Breast epithelium (tissue), 3 donors: ENCODE measurements at regions not wholly inside any gene's neighbourhood (a gene's known extent, or its start where the extent isn't known, plus 50 kb on each side); places are given as distances from the start of the nearest gene placed in this dataset.

Experiments used
- CTCF ChIP-seq, 3 donors: fragments of 450-650 bp; IDR thresholded peaks; one replicate each; pipeline ENCODE4 v1.5.1; 2016 to 2017; ENCODE audit warnings: antibody characterized with exemption in 3 of 3, mild to moderate bottlenecking in 3 of 3, moderate library complexity in 3 of 3
- POLR2A ChIP-seq: fragments of 450-650 bp; IDR thresholded peaks from one replicate; pipeline ENCODE4 v1.6.1; 2016; ENCODE audit warnings: antibody characterized with exemption, mild to moderate bottlenecking, moderate library complexity

DNA sequence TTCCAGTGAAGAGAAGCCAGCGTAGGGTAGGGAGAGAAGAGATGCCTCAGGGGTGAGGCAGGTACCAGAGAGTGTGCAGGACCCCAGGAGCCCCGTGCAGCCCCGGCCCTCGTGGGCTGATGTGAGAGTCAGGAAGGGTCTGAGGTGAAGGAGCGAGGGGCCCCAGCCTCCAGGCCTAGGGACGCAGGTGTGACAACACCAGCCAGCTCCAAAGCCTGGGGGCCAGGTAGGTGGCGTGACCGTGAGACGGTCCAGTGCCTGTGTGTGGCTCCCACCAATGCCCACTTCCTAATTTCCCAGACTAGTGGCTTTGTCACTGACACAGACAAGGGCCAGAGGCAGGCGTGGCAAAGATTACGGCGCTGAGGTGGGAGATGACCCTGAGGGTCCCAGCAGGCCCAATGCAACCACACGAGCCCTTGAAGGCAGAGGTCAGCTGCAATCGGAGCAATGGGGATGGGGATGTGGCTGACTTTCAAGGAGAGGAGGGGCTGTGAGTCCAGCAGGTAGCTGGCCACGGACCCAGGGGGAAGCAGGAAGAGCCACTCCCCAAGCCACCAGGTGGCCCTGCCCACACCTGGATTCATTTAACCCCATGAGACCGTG lies 86.0 kb upstream of the SNTG2 start:
- TF ChIP-seq CTCF (IDR thresholded peaks at IDR 0.05) (no peak), POLR2A (no peak)
